H9 (cell line): ENCODE measurements at regions not wholly inside any gene's neighbourhood (a gene's known extent, or its start where the extent isn't known, plus 50 kb on each side); places are given as distances from the start of the nearest gene placed in this dataset.

Experiments used
- DNase-seq: peaks from one replicate; pipeline ENCODE4 v3.0.0-alpha.2; 2017
- H2AFZ ChIP-seq: one replicate; pipeline ENCODE4 v1.6.1; 2013; ENCODE audit warnings: mild to moderate bottlenecking, low read length, control low read depth, moderate library complexity
- H2AK5ac ChIP-seq: 2 replicates; pipeline ENCODE4 v1.6.1; 2013; ENCODE audit warnings: low read length, control low read depth, mixed read lengths; ENCODE audit not compliant: insufficient read length
- H2BK120ac ChIP-seq: one replicate; pipeline ENCODE4 v1.6.1; 2013; ENCODE audit warnings: low read depth, mild to moderate bottlenecking, low read length, control low read depth, inconsistent platforms; ENCODE audit not compliant: poor library complexity, severe bottlenecking
- H2BK12ac ChIP-seq: 2 replicates; pipeline ENCODE4 v1.6.1; 2013; ENCODE audit warnings: low read length, control low read depth, mixed read lengths, low read depth; ENCODE audit not compliant: insufficient read length
- H2BK15ac ChIP-seq: 2 replicates; pipeline ENCODE4 v1.6.1; 2013; ENCODE audit warnings: low read depth, low read length, control low read depth
- H2BK20ac ChIP-seq: one replicate; pipeline ENCODE4 v1.6.1; 2013; ENCODE audit warnings: low read depth, mild to moderate bottlenecking, low read length, control low read depth, inconsistent platforms; ENCODE audit not compliant: poor library complexity, severe bottlenecking
- H2BK5ac ChIP-seq: 2 replicates; pipeline ENCODE4 v1.6.1; 2013; ENCODE audit warnings: low read length, control low read depth, mixed read lengths; ENCODE audit not compliant: insufficient read length
- H3K14ac ChIP-seq: 2 replicates; pipeline ENCODE4 v1.6.1; 2013; ENCODE audit warnings: low read length, control low read depth; ENCODE audit not compliant: insufficient read depth
- H3K18ac ChIP-seq: 2 replicates; pipeline ENCODE4 v1.6.1; 2013; ENCODE audit warnings: low read depth, mild to moderate bottlenecking, mixed read lengths, low read length, control low read depth; ENCODE audit not compliant: insufficient read length
- H3K23ac ChIP-seq: 2 replicates; pipeline ENCODE4 v1.6.1; 2013; ENCODE audit warnings: low read length, control low read depth, mixed read lengths, low read depth; ENCODE audit not compliant: insufficient read length
- H3K23me2 ChIP-seq: 2 replicates; pipeline ENCODE4 v1.6.1; 2013; ENCODE audit warnings: low read depth, mild to moderate bottlenecking, mixed read lengths, low read length, control low read depth; ENCODE audit not compliant: insufficient read length, poor library complexity, severe bottlenecking
- H3K27ac ChIP-seq: 2 replicates; pipeline ENCODE4 v1.5.1; 2013; ENCODE audit warnings: low read length, control low read depth, mixed read lengths, low read depth; ENCODE audit not compliant: insufficient read length
- H3K27me3 ChIP-seq: 2 replicates; pipeline ENCODE4 v1.6.1; 2013; ENCODE audit warnings: low read length, control low read depth, inconsistent platforms; ENCODE audit not compliant: insufficient read depth
- H3K4ac ChIP-seq: 2 replicates; pipeline ENCODE4 v1.6.1; 2013; ENCODE audit warnings: low read depth, mild to moderate bottlenecking, control low read depth, inconsistent platforms, low read length, moderate library complexity
- H3K4me1 ChIP-seq: 2 replicates; pipeline ENCODE4 v1.6.1; 2013; ENCODE audit warnings: low read length, control low read depth, inconsistent platforms; ENCODE audit not compliant: insufficient read depth
- H3K4me2 ChIP-seq: 2 replicates; pipeline ENCODE4 v1.6.1; 2013; ENCODE audit warnings: low read length, control low read depth, mixed read lengths; ENCODE audit not compliant: insufficient read length, insufficient read depth
- H3K56ac ChIP-seq: 2 replicates; pipeline ENCODE4 v1.6.1; 2013; ENCODE audit warnings: low read depth, mild to moderate bottlenecking, mixed read lengths, low read length, control low read depth; ENCODE audit not compliant: insufficient read length
- H3K79me1 ChIP-seq: 2 replicates; pipeline ENCODE4 v1.6.1; 2013; ENCODE audit warnings: low read depth, mild to moderate bottlenecking, moderate library complexity, low read length, control low read depth, inconsistent platforms; ENCODE audit not compliant: insufficient read depth, poor library complexity, severe bottlenecking
- H3K79me2 ChIP-seq: 2 replicates; pipeline ENCODE4 v1.6.1; 2013; ENCODE audit warnings: low read length, control low read depth, inconsistent platforms; ENCODE audit not compliant: insufficient read depth
- H3K9ac ChIP-seq: 2 replicates; pipeline ENCODE4 v1.6.1; 2013; ENCODE audit warnings: low read length, control low read depth, mixed read lengths; ENCODE audit not compliant: insufficient read length; ENCODE audit errors: extremely low read depth
- H3K9me3 ChIP-seq: one replicate; pipeline ENCODE4 v1.6.1; 2013; ENCODE audit warnings: low read depth, low read length, inconsistent platforms; ENCODE audit not compliant: control insufficient read depth
- H3T11ph ChIP-seq: one replicate; pipeline ENCODE4 v1.6.1; 2013; ENCODE audit warnings: mild to moderate bottlenecking, low read length, control low read depth, inconsistent platforms
- H4K20me1 ChIP-seq: one replicate; pipeline ENCODE4 v1.6.1; 2013; ENCODE audit not compliant: control insufficient read depth, insufficient read length, insufficient read depth
- H4K5ac ChIP-seq: 2 replicates; pipeline ENCODE4 v1.6.1; 2013; ENCODE audit warnings: low read depth, mild to moderate bottlenecking, mixed read lengths, low read length, control low read depth; ENCODE audit not compliant: insufficient read length
- H4K8ac ChIP-seq: replicated peaks from 2 replicates; pipeline ENCODE4 v1.6.1; 2013; ENCODE audit warnings: low read length, control low read depth, mixed read lengths, low read depth; ENCODE audit not compliant: insufficient read length
- H4K91ac ChIP-seq: 2 replicates; pipeline ENCODE4 v1.6.1; 2013; ENCODE audit warnings: low read depth, mild to moderate bottlenecking, moderate library complexity, mixed read lengths, low read length, control low read depth; ENCODE audit not compliant: insufficient read length
- H3K27ac Mint-ChIP-seq, 3 experiments: 2 replicates in 2 of 3; 3 replicates in 1 of 3; pipeline ENCODE4 v1.8.0; 2020 to 2021; ENCODE audit warnings: mixed read lengths in 3 of 3, mild to moderate bottlenecking in 1 of 3, moderate library complexity in 1 of 3
- H3K27me3 Mint-ChIP-seq: 2 replicates; pipeline ENCODE4 v1.8.0; 2021; ENCODE audit warnings: low read depth, mild to moderate bottlenecking, moderate library complexity, mixed read lengths
- H3K36me3 Mint-ChIP-seq, 3 experiments: 2 replicates in 2 of 3; 3 replicates in 1 of 3; pipeline ENCODE4 v1.8.0; 2020 to 2021; ENCODE audit warnings: low read depth in 3 of 3, mixed read lengths in 3 of 3; ENCODE audit not compliant: insufficient read depth in 1 of 3
- H3K4me1 Mint-ChIP-seq, 2 experiments: 2 replicates each; pipeline ENCODE4 v1.8.0; 2020; ENCODE audit warnings: mixed read lengths in 2 of 2
- H3K4me3 Mint-ChIP-seq, 2 experiments: 2 replicates in 1 of 2; 3 replicates in 1 of 2; pipeline ENCODE4 v1.8.0; 2020 to 2021; ENCODE audit warnings: mild to moderate bottlenecking in 2 of 2, mixed read lengths in 2 of 2, moderate library complexity in 1 of 2
- H3K9me3 Mint-ChIP-seq, 2 experiments: 2 replicates in 1 of 2; 3 replicates in 1 of 2; pipeline ENCODE4 v1.8.0; 2020; ENCODE audit warnings: mild to moderate bottlenecking in 2 of 2, mixed read lengths in 2 of 2, moderate library complexity in 1 of 2
- WGBS: extraction: QIAGEN DNeasy Blood & Tissue Kit; methylation state at CpG from one replicate; pipeline ENCODE4 v1.1.7; 2013; ENCODE audit warnings: missing lambda C conversion rate, low lambda C conversion rate, mixed read lengths; ENCODE audit not compliant: insufficient read length; ENCODE audit errors: extremely low coverage; 5-methylcytosine and 5-hydroxymethylcytosine counted together
- TF ChIP-seq, protein P1 (sequence below): fragments of 200-600 bp; sonication (generic); conservative IDR thresholded peaks from 3 replicates; pipeline ENCODE4 v1.8.0; 2021; ENCODE audit warnings: antibody characterized with exemption, mild to moderate bottlenecking

DNA sequence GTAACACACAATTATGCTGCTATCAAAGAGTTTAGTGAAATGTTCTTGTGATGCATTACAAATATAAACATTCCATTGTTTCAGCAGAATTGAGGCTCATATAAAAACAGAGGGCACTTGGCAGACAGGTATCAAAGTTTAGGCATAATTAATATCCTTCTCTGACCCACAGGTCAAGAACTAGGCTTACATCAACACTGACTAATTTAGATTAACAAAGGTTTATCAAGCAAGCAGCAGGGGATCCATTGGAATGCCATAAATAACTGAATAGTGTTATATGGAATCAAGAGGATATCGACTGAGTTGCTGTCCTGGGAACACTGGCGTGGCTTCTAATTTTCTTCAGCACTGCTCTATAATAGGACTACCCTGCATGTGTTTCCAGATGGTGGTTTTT is 414.5 kb upstream of the ARRDC3 start:
- Mint-ChIP-seq H3K9me3 (peaks cover 14 to 15% of the 10 kb centered on the region in 2 experiments), H3K27me3 (no peaks in the 10 kb centered on the region), H3K36me3 (peaks cover 5 to 19% (median 13%) of the 10 kb centered on the region in 3 experiments; a peak in 6 of 7 replicates), H3K4me3 (no peak overlapping the region), H3K4me1 (0 out of 4 replicates have a peak, but pooled peaks cover 0 to 4% of the 10 kb centered on the region in 2 experiments), H3K27ac (no peak overlapping the region)
- WGBS, result no CpG with 5 or more reads among the region's 2 CpGs
- no peaks in the 10 kb centered on the region for H3K27me3 ChIP-seq
- H3K4ac ChIP-seq, result no peak overlapping the region
- H4K5ac ChIP-seq, result no peak overlapping the region
- H3K27ac ChIP-seq, result no peak overlapping the region
- H3T11ph ChIP-seq, result no peak overlapping the region
- no peak for DNase-seq
- no peak overlapping the region for H2BK20ac ChIP-seq
- H3K9me3 ChIP-seq, result peaks cover 10% of the 10 kb centered on the region
- H2AK5ac ChIP-seq, result no peak overlapping the region
- no peaks in the 10 kb centered on the region for H3K4me1 ChIP-seq
- H4K91ac ChIP-seq, result no peak overlapping the region
- no peak overlapping the region for H3K4me2 ChIP-seq
- no peak overlapping the region for H3K18ac ChIP-seq
- H2BK120ac ChIP-seq, result no peak overlapping the region
- no peak overlapping the region for H2BK15ac ChIP-seq
- H2BK5ac ChIP-seq, result no peak overlapping the region
- no peak overlapping the region for H3K14ac ChIP-seq
- no peaks in the 10 kb centered on the region for H4K20me1 ChIP-seq
- H3K79me2 ChIP-seq, result no peaks in the 10 kb centered on the region
- no peak overlapping the region for H3K23ac ChIP-seq
- no peak overlapping the region for H3K9ac ChIP-seq
- no peaks in the 10 kb centered on the region for H3K23me2 ChIP-seq
- no peaks in the 10 kb centered on the region for H3K79me1 ChIP-seq
- no peak overlapping the region for H2BK12ac ChIP-seq
- no peak overlapping the region for H3K56ac ChIP-seq
- H4K8ac ChIP-seq, result no peak overlapping the region
- no peak overlapping the region for H2AFZ ChIP-seq
- TF ChIP-seq, protein P1, sequence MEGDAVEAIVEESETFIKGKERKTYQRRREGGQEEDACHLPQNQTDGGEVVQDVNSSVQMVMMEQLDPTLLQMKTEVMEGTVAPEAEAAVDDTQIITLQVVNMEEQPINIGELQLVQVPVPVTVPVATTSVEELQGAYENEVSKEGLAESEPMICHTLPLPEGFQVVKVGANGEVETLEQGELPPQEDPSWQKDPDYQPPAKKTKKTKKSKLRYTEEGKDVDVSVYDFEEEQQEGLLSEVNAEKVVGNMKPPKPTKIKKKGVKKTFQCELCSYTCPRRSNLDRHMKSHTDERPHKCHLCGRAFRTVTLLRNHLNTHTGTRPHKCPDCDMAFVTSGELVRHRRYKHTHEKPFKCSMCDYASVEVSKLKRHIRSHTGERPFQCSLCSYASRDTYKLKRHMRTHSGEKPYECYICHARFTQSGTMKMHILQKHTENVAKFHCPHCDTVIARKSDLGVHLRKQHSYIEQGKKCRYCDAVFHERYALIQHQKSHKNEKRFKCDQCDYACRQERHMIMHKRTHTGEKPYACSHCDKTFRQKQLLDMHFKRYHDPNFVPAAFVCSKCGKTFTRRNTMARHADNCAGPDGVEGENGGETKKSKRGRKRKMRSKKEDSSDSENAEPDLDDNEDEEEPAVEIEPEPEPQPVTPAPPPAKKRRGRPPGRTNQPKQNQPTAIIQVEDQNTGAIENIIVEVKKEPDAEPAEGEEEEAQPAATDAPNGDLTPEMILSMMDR, result no peak
